ENCODE measurements at regions not wholly inside any gene's neighbourhood (a gene's known extent, or its start where the extent isn't known, plus 50 kb on each side); places are given as distances from the start of the nearest gene placed in this dataset.

- Histone ChIP-seq H3K4me1 (no peaks in the 10 kb centered on the region), H3K9me3 (peaks cover 0 to 20% (median 0%) of the 10 kb centered on the region in 3 donors), H3K27ac (no peak overlapping the region), H3K27me3 (no peaks in the 10 kb centered on the region), H3K36me3 (no peaks in the 10 kb centered on the region), H3K4me3 (no peak overlapping the region)
- no peak for ATAC-seq
- 66 to 87% methylated on average over 2 of the region's 2 CpGs for WGBS, 2 donors (ENCODE audit: low coverage in 1 of 2)
- TF ChIP-seq CTCF (IDR thresholded peaks at IDR 0.05) (no peak), EP300 (IDR thresholded peaks at IDR 0.05) (no peak), POLR2AphosphoS5 (IDR thresholded peaks at IDR 0.05) (no peak), POLR2A (IDR thresholded peaks at IDR 0.05) (no peak)
Measured at GRCh38 chr1:96660503-96660902, 61.1 kb upstream of the PTBP2 start.

Small RNA genes in the stretch of these regions (small RNA-seq; reads per million reads assigned to genes)
- 0 reads per million in 4 donors for gene RNU1-130P
